HepG2 (cell line): ENCODE measurements at regions not wholly inside any gene's neighbourhood (a gene's known extent, or its start where the extent isn't known, plus 50 kb on each side); places are given as distances from the start of the nearest gene placed in this dataset.

Experiments used
- AKAP8 ChIP-seq: sonication (generic); formaldehyde crosslinking; IDR thresholded peaks from 2 replicates; pipeline ENCODE4 v1.5.1; 2020; ENCODE audit warnings: mild to moderate bottlenecking, missing genetic modification reagents
- ATF5 ChIP-seq: sonication (generic); formaldehyde crosslinking; IDR thresholded peaks from 2 replicates; pipeline ENCODE4 v1.4.0; 2020; ENCODE audit warnings: mild to moderate bottlenecking, low read depth, missing genetic modification reagents
- BCL6 ChIP-seq: IDR thresholded peaks from 2 replicates; pipeline ENCODE4 v1.6.1; 2016; ENCODE audit warnings: missing genetic modification reagents, missing compliant biosample characterization
- DR1 ChIP-seq: sonication (generic); formaldehyde crosslinking; IDR thresholded peaks from 2 replicates; pipeline ENCODE4 v1.8.0; 2021; ENCODE audit warnings: mild to moderate bottlenecking, missing genetic modification reagents, inconsistent platforms
- KLF6 ChIP-seq: IDR thresholded peaks from 2 replicates; pipeline ENCODE4 v1.8.0; 2016; ENCODE audit warnings: missing biosample characterization, missing genetic modification reagents
- MAFK ChIP-seq, 2 experiments: IDR thresholded peaks in 1 of 2; conservative IDR thresholded peaks in 1 of 2; 2 replicates each; pipeline ENCODE4 v1.6.1; 2011; ENCODE audit warnings: improper control_type of control experiment in 2 of 2, low read length in 2 of 2
- MTA1 ChIP-seq: sonication (generic); formaldehyde crosslinking; IDR thresholded peaks from 2 replicates; pipeline ENCODE4 v1.4.0; 2020; ENCODE audit warnings: missing genetic modification reagents, mild to moderate bottlenecking, borderline replicate concordance
- NBN ChIP-seq: fragments of 450-650 bp; conservative IDR thresholded peaks from 2 replicates; pipeline ENCODE4 v1.6.1; 2017
- NR2C2 ChIP-seq: sonication (generic); formaldehyde crosslinking; IDR thresholded peaks from 2 replicates; pipeline ENCODE4 v1.4.0; 2020; ENCODE audit warnings: missing genetic modification reagents, mild to moderate bottlenecking, moderate library complexity, borderline replicate concordance
- POLR2AphosphoS2 ChIP-seq: IDR thresholded peaks from 2 replicates; pipeline ENCODE4 v1.6.1; 2011; ENCODE audit warnings: low read depth, low read length, improper control_type of control experiment
- RAD21 ChIP-seq: fragments of 450-650 bp; formaldehyde crosslinking; IDR thresholded peaks from 2 replicates; pipeline ENCODE4 v1.5.0; 2020; ENCODE audit warnings: mild to moderate bottlenecking
- SRY ChIP-seq: sonication (generic); formaldehyde crosslinking; IDR thresholded peaks from 2 replicates; pipeline ENCODE4 v1.8.0; 2022; ENCODE audit warnings: mild to moderate bottlenecking, missing genetic modification reagents
- TCF7 ChIP-seq: sonication (generic); IDR thresholded peaks from 2 replicates; pipeline ENCODE4 v1.6.1; 2016; ENCODE audit warnings: antibody characterized with exemption, low read depth
- ZNF225 ChIP-seq: sonication (generic); formaldehyde crosslinking; IDR thresholded peaks from 2 replicates; pipeline ENCODE4 v1.4.0; 2020; ENCODE audit warnings: mild to moderate bottlenecking, missing genetic modification reagents
- ZNF350 ChIP-seq: sonication (generic); formaldehyde crosslinking; IDR thresholded peaks from 2 replicates; pipeline ENCODE4 v1.4.0; 2020; ENCODE audit warnings: mild to moderate bottlenecking, low read depth, missing genetic modification reagents, borderline replicate concordance
- TF ChIP-seq, protein P1 (sequence below): sonication (generic); formaldehyde crosslinking; conservative IDR thresholded peaks from 2 replicates; pipeline ENCODE4 v1.4.0; 2020; ENCODE audit warnings: missing genetic modification reagents
- TF ChIP-seq, protein P2 (sequence below): IDR thresholded peaks from 2 replicates; pipeline ENCODE4 v1.6.1; 2016; ENCODE audit warnings: missing biosample characterization, missing genetic modification reagents, low read depth
- TF ChIP-seq, protein P3 (sequence below): sonication (generic); formaldehyde crosslinking; IDR thresholded peaks from 2 replicates; pipeline ENCODE4 v1.5.0; 2020; ENCODE audit warnings: mild to moderate bottlenecking, missing genetic modification reagents
- TF ChIP-seq, protein P4 (sequence below): sonication (generic); formaldehyde crosslinking; conservative IDR thresholded peaks from 2 replicates; pipeline ENCODE4 v1.8.0; 2022; ENCODE audit warnings: mild to moderate bottlenecking, moderate library complexity, missing genetic modification reagents
- TF ChIP-seq, protein P5 (sequence below): sonication (generic); formaldehyde crosslinking; IDR thresholded peaks from 2 replicates; pipeline ENCODE4 v1.4.0; 2020; ENCODE audit warnings: missing genetic modification reagents

- TF ChIP-seq, protein P1, sequence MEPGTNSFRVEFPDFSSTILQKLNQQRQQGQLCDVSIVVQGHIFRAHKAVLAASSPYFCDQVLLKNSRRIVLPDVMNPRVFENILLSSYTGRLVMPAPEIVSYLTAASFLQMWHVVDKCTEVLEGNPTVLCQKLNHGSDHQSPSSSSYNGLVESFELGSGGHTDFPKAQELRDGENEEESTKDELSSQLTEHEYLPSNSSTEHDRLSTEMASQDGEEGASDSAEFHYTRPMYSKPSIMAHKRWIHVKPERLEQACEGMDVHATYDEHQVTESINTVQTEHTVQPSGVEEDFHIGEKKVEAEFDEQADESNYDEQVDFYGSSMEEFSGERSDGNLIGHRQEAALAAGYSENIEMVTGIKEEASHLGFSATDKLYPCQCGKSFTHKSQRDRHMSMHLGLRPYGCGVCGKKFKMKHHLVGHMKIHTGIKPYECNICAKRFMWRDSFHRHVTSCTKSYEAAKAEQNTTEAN (CRISPR knock-in tag): peak; percentile 15; the same call in 1 of the 2 replicates
- TF ChIP-seq BCL6 (CRISPR knock-in tag) (0 out of 2 replicates have a peak, but pooled peaks have one; percentile 15), POLR2AphosphoS2 (no peak), ATF5 (CRISPR knock-in tag) (no peak), TCF7 (peak; percentile 62), SRY (CRISPR knock-in tag) (peak; percentile 82), KLF6 (CRISPR knock-in tag) (peak; percentile 71; the same call in 1 of the 2 replicates), MTA1 (CRISPR knock-in tag) (peak; percentile 81; the same call in 1 of the 2 replicates), ZNF225 (CRISPR knock-in tag) (no peak), AKAP8 (no peak), NBN (no peak), DR1 (CRISPR knock-in tag) (0 out of 2 replicates have a peak, but pooled peaks have one; percentile 18), MAFK (conservative IDR thresholded peaks at IDR 0.05 in 1 of 2, IDR thresholded peaks at IDR 0.05 in 1 of 2; ENCODE audit: low read length in 2 of 2) (no peak), ZNF350 (CRISPR knock-in tag) (peak; percentile 70; the same call in 1 of the 2 replicates), NR2C2 (CRISPR knock-in tag) (peak; percentile 48), RAD21 (CRISPR knock-in tag) (peak; percentile 100)
- TF ChIP-seq, protein P2, sequence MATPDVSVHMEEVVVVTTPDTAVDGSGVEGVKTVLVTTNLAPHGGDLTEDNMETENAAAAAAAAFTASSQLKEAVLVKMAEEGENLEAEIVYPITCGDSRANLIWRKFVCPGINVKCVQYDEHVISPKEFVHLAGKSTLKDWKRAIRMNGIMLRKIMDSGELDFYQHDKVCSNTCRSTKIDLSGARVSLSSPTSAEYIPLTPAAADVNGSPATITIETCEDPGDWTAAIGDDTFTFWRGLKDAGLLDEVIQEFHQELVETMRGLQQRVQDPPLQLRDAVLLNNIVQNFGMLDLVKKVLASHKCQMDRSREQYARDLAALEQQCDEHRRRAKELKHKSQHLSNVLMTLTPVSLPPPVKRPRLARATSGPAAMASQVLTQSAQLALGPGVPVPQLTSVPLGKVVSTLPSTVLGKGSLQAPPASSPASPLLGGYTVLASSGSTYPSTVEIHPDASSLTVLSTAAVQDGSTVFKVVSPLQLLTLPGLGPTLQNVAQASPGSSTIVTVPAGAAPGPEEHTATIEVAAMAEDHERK (CRISPR knock-in tag): no peak
- TF ChIP-seq, protein P3, sequence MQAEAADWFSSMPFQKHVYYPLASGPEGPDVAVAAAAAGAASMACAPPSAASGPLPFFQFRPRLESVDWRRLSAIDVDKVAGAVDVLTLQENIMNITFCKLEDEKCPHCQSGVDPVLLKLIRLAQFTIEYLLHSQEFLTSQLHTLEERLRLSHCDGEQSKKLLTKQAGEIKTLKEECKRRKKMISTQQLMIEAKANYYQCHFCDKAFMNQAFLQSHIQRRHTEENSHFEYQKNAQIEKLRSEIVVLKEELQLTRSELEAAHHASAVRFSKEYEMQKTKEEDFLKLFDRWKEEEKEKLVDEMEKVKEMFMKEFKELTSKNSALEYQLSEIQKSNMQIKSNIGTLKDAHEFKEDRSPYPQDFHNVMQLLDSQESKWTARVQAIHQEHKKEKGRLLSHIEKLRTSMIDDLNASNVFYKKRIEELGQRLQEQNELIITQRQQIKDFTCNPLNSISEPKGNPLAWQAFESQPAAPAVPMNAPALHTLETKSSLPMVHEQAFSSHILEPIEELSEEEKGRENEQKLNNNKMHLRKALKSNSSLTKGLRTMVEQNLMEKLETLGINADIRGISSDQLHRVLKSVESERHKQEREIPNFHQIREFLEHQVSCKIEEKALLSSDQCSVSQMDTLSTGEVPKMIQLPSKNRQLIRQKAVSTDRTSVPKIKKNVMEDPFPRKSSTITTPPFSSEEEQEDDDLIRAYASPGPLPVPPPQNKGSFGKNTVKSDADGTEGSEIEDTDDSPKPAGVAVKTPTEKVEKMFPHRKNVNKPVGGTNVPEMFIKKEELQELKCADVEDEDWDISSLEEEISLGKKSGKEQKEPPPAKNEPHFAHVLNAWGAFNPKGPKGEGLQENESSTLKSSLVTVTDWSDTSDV (CRISPR knock-in tag): peak; percentile 83
- TF ChIP-seq, protein P4, sequence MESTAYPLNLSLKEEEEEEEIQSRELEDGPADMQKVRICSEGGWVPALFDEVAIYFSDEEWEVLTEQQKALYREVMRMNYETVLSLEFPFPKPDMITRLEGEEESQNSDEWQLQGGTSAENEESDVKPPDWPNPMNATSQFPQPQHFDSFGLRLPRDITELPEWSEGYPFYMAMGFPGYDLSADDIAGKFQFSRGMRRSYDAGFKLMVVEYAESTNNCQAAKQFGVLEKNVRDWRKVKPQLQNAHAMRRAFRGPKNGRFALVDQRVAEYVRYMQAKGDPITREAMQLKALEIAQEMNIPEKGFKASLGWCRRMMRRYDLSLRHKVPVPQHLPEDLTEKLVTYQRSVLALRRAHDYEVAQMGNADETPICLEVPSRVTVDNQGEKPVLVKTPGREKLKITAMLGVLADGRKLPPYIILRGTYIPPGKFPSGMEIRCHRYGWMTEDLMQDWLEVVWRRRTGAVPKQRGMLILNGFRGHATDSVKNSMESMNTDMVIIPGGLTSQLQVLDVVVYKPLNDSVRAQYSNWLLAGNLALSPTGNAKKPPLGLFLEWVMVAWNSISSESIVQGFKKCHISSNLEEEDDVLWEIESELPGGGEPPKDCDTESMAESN (CRISPR knock-in tag): peak; percentile 64
- TF ChIP-seq, protein P5, sequence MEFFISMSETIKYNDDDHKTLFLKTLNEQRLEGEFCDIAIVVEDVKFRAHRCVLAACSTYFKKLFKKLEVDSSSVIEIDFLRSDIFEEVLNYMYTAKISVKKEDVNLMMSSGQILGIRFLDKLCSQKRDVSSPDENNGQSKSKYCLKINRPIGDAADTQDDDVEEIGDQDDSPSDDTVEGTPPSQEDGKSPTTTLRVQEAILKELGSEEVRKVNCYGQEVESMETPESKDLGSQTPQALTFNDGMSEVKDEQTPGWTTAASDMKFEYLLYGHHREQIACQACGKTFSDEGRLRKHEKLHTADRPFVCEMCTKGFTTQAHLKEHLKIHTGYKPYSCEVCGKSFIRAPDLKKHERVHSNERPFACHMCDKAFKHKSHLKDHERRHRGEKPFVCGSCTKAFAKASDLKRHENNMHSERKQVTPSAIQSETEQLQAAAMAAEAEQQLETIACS (CRISPR knock-in tag): no peak
Observed at GRCh38 chr20:4592316-4593148, 93.7 kb upstream of the PRNP start (continued).
